GM12873 (cell line): ENCODE measurements at regions not wholly inside any gene's neighbourhood (a gene's known extent, or its start where the extent isn't known, plus 50 kb on each side); places are given as distances from the start of the nearest gene placed in this dataset.

Source experiments
- CTCF ChIP-seq: IDR thresholded peaks from 2 replicates; pipeline ENCODE4 v1.5.1; 2012; ENCODE audit warnings: low read depth, mild to moderate bottlenecking, moderate library complexity, low read length, control low read depth; ENCODE audit not compliant: insufficient read depth; ENCODE audit errors: missing control alignments

GRCh38 chr5:8013948-8014710, 145.2 kb downstream of the MTRR start:
- TF ChIP-seq CTCF, result no peak

- no peak for TF ChIP-seq CTCF
Observed at GRCh38 chr5:8019719-8020218, 150.8 kb downstream of the MTRR start.

- no peak for TF ChIP-seq CTCF
Observed at GRCh38 chr5:8020861-8021514, 152.0 kb downstream of the MTRR start.

GRCh38 chr5:8028243-8028642, 159.3 kb downstream of the MTRR start:
- no peak for TF ChIP-seq CTCF

- TF ChIP-seq CTCF, result no peak
Observed at GRCh38 chr5:8033261-8033660, 164.3 kb downstream of the MTRR start.

- TF ChIP-seq CTCF, result no peak
Observed at GRCh38 chr5:8034852-8035251, 165.9 kb downstream of the MTRR start.

GRCh38 chr5:8048920-8049319, 180.0 kb downstream of the MTRR start:
- TF ChIP-seq CTCF, result no peak
